Skin epidermis (tissue), 12 donors: ENCODE measurements at regions not wholly inside any gene's neighbourhood (a gene's known extent, or its start where the extent isn't known, plus 50 kb on each side); places are given as distances from the start of the nearest gene placed in this dataset.
"Not testable (repeated sequence)": the region's sequence is repeated elsewhere in the genome, so short reads cannot be mapped to it uniquely, and the experiment has no call there.

ENCODE experiments used
- H3K27ac ChIP-seq, 21 experiments: fragments of 200-600 bp; sonication (generic) in 11 of 21; one replicate each; pipeline ENCODE4 v1.5.0; 2020; ENCODE audit warnings: mild to moderate bottlenecking in 3 of 21, inconsistent platforms in 2 of 21, moderate library complexity in 2 of 21
- H3K4me3 ChIP-seq, 7 experiments: fragments of 200-600 bp; sonication (generic) in 2 of 7; one replicate each; pipeline ENCODE4 v1.5.0; 2020; ENCODE audit warnings: inconsistent platforms in 2 of 7, mild to moderate bottlenecking in 2 of 7, moderate library complexity in 1 of 7

DNA sequence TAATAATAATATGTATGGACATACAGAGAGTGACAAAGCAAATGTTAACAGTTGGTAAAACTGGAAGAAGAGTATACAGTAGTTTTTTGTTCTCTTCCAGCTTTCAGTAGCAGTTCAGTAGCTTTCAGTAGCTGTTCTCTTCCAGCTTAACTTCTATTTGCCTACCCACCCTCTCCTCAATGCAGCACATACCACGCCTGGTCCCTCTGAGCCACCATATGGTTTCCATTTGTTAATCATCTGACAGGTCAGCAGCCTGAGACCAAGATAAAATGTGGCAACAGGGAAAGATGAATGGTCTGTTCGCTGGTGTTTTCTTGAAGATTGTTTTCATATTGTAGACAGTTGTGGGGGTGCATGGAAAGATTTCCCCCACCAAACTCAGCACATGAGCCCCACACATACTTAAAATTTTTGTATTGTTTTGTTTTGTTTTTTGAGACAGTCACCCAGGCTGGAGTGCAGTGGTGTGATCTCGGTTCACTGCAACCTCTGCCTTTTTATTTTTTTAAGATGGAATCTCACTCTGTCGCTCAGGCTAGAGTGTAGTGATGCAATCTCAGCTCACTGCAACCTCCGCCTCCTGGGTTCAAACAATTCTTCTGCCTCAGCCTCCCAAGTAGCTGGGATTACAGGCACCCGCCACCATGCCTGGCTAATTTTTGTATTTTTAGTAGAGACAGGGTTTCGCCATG lies 56.8 kb downstream of the ATP6V0E2 start:
- not testable (repeated sequence) for H3K27ac ChIP-seq, H3K4me3 ChIP-seq

DNA sequence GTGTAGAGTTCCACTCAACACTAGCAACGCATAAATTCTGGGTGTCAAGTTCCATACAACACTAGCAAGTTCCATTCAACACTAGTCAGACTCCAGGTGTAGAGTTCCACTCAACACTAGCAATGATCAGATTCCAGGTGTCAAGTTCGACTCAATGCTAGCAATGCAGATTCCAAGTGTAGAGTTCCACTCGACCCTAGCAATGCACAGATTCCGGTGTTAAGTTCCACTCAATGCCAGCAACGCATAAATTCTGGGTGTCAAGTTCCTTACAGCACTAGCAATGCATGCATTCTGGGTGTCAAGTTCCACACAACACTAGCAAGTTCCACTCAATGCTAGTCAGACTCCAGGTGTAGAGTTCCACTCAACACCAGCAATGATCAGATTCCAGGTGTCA lies 60.0 kb downstream of the ATP6V0E2 start:
- not testable (repeated sequence) for H3K27ac ChIP-seq, H3K4me3 ChIP-seq

DNA sequence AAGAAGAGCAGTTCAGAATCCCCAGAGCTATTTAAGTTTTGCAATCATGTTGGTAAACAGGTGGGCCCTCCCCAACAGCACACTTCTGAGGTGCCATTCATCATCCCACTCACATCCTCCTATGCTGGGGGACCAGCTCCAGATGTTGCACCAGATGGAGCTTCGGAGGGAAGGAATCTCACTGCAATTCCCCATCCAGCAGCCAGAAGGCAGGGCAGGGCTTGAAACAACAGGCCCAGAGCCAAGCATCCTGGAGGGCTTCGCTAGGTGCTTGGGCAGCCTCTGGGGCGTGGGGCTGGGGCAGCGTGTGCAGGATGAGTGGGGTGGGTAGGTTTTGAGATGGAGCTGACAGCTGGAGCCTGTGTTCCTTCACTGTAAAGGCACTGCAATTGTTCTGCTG lies 73.6 kb downstream of the ATP6V0E2 start:
- not testable (repeated sequence) for H3K27ac ChIP-seq, H3K4me3 ChIP-seq

DNA sequence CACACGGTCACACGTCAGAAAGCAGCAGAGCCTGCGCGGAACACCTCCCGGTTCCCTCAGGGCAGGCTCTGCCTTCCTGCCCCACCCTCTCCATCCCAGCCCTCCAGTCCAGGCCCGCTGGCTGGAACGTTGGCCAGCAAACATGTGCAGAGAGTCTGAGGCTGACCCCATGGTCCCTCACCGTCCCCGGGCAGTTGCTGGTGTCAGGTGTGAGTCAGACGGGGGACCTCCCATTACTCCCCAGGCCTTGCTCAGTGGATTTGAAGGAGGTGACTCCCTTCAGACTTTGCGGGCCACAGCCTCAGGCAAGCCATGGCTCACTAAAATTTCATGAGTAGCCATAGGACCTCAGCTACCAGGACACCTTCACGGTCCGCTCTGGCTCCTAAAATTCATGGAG lies 74.7 kb downstream of the ATP6V0E2 start:
- not testable (repeated sequence) for H3K27ac ChIP-seq, H3K4me3 ChIP-seq

DNA sequence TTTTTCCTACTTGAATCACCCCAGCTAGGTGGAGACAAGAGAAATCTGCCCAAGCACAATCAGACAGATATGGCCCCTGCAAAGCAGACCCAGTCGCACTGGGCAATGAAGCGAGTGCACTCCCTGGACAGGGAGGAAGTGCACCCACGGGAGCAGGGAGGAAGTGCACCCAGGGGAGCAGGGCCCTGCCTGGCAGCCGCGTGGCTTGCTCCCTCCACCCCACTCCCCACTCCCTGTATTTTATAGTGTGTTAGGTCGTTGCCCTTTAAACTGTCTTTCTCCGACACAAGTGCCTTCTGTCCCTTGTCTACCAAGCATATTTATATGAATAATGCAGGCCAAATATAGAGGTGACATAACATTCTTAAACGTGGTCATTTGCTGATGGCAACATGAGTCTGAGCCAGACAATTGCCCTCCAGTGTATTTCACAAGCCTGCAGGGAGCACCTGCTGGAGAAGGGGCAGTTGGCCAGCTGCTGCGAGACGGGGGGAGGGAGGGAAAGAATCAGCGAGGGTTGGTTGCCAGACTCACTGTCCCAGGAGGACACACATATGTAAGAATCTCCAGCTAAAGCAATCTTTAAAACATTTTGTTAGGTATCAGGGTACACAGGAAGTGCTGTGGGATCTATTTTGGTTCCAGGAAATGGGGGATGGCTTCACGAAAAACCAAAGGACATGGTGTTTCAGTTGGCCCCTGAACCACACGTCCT lies 76.3 kb downstream of the ATP6V0E2 start:
- not testable (repeated sequence) for H3K4me3 ChIP-seq, H3K27ac ChIP-seq

DNA sequence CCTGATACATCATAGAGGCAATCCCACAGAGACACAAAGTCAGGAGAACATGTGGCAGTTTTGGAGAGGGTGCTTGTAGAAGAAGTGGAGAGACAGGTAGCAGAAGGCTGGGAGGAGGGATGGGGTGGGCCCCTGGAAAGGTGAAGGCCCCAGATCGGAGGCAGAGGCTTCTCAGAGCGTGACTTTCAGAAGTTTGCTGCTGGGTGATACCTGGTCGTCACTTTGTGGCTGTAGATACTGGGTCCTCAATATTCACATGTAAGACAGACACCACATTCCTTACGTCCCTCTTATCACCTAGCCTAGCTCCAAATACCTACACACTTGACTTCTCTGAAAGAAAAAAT lies 76.8 kb downstream of the ATP6V0E2 start:
- H3K4me3 ChIP-seq, H3K27ac ChIP-seq: not testable (repeated sequence)

DNA sequence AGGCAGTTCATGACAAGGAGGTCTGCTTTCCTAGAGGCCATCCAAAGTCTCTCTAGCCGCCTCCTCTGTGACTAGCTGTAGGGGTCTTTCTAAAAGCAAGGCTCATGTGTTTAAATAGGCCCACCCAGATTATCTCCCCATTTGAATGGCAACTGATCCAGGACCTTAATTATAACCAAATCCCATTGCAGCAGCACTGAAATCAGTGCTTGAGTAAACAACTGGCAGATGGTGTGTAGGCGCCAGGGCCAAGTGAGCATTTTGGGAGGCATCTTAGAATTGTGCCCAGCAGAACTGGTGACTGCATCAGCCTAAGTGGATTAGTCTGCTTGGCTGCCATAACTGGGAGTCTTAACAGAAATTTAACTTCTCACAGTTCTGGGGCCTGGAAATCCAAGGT lies 77.8 kb downstream of the ATP6V0E2 start:
- not testable (repeated sequence) for H3K27ac ChIP-seq, H3K4me3 ChIP-seq

DNA sequence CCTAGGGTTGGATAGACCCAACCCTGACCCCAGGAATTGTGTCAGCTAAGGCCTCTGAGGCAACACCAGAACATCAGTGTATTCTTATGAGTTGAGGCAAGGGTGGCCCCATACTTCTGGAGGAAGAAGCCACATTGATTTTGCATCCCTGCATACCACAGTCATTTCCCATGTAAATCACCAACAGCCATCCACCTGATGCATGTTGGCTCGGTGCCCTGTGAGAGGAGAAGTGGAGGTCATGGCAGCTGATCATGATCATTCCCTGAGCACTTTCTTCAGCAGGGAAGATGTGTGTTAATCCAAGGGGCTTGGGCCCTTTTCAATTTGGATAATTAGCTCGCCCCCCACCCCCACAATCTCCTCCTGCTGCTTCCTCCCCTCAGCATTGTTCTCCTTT lies 85.1 kb downstream of the ATP6V0E2 start:
- H3K4me3 ChIP-seq, H3K27ac ChIP-seq: not testable (repeated sequence)

DNA sequence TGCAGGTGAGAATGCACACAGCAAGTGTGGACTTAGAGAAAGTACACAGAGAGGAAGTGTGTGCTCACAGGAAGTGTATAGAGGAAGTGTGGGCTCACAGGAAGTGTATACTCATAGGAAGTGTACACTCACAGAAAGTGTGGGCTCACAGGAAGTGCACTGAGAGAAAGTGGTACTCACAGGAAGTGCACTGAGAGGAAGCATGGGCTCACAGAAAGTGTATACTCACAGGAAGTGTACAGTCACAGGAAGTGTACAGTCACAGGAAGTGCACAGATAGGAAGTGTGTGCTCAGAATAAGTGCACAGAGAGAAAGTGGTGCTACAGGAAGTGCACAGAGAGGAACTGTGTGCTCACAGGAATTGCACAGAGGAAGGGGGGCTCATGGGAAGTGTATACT lies 87.1 kb downstream of the ATP6V0E2 start:
- H3K4me3 ChIP-seq, H3K27ac ChIP-seq: not testable (repeated sequence)

DNA sequence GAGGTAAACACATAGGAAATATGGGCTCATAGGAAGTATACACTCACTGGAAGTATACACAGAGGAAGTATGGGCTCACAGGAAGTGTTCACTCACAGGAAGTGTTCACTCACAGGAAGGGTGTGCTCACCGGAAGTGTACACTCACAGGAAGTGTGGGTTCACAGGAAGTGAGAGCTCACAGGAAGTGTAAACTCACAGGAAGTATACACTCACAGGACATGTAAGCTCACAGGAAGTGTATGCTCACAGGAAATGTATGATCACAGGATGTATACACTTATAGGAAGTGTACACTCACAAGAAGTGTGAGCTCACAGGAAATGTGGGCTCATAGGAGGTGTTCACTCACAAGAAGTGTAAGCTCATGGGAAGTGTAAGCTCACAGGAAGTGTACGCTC lies 88.1 kb downstream of the ATP6V0E2 start:
- H3K27ac ChIP-seq = not testable (repeated sequence)

DNA sequence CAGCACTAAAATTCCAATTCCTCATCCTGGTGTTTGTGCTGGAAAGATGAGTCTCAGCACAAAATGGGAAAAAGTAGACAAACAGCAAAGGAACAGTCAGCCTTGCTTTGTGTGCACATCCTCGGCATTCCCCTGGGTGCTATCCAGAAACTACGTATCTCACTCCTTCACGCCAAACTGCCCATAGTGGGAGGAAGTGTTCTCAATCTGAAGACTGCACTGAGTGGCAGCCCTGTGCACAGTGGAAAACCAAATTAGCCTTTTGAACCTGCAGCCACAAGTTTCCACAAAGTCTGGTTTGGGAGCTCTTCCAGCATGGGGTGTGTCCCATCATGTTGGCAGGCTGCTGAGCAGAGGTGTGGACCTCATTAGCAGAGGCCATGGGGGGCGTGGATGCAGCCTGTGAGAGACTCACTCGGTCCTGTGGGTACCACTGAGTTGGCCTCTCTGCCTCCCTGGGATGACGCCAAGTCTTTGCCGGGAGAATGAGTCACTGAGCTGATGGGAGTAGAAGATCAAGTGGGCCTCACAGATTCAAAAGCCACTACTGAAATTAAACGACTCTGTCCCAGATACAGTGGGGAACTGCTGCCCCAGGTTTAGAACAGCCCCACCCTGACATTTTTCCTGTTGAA lies 89.0 kb downstream of the ATP6V0E2 start:
- H3K27ac ChIP-seq, H3K4me3 ChIP-seq: not testable (repeated sequence)

More for the DNA sequence above, 88.1 kb downstream of the ATP6V0E2 start:
- not testable (repeated sequence) for H3K4me3 ChIP-seq

DNA sequence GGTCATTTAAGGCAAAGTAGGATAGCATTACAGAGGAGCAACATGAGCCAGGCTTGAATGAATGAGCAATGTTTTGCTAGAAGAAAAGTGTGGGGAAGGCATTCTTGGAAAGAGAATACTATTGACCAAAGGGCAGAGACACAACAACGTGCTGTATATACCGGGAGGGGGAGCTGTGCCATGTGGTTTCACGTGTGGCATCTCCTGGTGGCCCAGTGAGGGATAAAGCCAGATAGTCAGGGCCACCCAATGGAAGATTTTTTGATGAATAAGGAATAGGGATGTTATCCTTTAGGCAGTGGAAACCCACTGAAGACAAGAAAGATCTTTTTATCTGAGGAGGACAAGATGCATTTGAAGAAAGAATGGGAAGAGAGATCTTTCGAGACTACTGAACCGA lies 90.2 kb downstream of the ATP6V0E2 start:
- H3K4me3 ChIP-seq, H3K27ac ChIP-seq: not testable (repeated sequence)

DNA sequence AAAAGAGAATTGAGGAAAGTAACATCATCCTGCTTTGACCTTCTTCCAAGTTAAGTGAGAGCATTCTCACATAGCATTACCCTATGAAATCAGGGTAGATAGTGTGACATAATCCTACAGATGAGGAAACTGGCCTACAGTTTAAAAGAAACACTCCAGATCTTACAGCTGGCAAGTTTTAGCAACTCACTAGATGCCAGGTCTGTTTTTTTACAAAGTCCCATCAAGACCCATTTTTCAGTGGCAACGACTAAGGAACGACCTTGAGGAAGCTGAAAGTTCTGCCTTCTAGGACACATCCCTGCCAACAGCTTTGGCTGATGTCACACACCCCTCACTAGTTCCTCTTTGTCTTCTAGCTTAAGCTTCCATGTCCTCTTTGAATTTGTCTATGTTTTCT lies 92.7 kb downstream of the ATP6V0E2 start:
- not testable (repeated sequence) for H3K4me3 ChIP-seq, H3K27ac ChIP-seq

DNA sequence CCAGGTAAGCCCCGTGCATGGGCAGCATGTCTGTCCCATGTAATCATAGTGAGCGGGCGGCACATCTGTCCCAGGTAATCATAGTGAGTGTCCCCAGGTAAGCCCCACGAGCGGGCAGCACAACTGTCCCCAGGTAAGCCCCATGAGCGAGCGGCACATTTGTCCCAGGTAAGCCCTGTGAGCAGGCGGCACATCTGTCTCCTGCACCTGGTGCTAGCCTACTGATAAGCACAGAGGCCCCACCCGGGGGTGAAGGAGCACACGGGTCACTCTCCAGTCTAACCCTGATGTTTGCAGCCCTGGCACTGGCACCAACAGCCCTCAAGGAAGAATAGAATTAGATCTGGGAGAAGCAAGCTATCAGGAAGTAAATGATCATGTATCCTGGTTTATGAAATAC lies 99.2 kb downstream of the ATP6V0E2 start:
- not testable (repeated sequence) for H3K4me3 ChIP-seq, H3K27ac ChIP-seq

DNA sequence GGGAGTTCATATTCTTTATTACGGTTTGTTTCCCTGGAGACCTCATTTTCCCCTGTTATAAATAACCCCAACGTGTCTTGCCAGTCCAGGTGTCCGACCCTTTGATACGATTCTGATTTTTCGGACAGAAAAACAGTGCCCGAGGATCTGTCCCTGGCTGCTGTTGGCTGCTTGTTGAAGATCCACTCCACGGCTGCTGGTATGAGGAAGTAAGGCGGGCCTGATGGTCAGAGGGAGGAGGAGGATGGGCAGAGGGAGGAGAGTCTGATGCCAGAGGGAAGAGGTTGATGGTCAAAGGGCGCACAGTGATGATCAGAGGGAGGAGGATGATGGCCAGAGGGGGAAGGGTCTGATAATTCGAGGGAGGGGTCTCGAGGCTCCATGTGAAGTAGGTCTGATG lies 99.9 kb downstream of the ATP6V0E2 start:
- not testable (repeated sequence) for H3K27ac ChIP-seq, H3K4me3 ChIP-seq

DNA sequence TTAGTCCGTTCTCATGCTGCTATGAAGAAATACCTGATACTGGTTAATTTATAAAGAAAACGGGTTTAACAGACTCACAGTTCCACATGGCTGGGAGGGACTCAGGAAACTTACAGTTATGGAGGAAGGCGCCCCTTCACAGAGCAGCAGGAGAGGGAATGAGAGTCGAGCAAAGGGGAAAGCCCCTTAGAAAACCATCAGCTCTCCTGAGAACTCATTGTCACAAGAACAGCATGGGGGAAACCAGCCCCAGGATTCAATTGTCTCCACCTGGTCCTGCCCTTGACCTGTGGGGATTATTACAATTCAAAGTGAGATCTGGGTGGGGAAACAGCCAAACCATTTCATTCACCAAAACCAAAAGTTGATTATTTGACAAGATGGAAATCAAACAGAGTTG lies 101.8 kb downstream of the ATP6V0E2 start:
- H3K27ac ChIP-seq, H3K4me3 ChIP-seq: not testable (repeated sequence)

DNA sequence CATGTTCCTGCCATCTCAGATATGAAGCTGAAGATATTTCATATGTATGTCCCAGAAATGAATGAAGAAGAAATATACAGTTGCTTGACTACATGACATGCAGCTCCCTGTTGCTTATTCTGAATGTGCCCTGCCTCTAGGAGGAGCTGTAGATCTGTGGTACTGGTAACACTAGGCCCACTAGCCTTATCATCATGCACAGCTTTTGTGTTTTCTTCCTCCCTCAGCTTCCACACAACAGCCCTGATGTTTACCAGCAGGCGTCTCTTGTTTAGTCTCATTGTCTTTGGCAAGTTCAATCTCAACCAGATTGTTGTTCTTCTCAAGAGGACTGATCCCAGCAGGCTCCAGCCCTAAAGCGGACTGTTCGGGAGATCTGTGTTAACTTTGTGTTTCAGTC lies 104.8 kb downstream of the ATP6V0E2 start:
- not testable (repeated sequence) for H3K4me3 ChIP-seq, H3K27ac ChIP-seq

DNA sequence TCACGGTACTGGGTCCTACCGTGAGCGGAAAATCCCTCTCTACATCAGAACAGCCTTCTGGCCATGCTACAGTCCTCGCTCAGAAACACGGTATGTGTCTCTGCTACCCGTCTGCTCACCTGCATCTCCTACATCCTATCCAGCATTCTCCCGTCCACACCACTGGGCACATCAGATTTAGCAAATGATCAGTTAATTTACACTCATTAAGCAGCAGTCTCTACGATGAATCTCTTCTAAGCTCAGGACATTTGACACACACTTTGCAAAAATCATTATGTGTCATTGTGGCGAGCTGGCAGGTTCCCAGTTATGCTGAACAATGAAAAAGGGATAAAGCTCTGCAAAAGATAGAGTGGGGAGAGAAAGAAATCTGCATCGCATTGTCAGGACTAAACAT lies 105.2 kb downstream of the ATP6V0E2 start:
- H3K27ac ChIP-seq, H3K4me3 ChIP-seq: not testable (repeated sequence)

DNA sequence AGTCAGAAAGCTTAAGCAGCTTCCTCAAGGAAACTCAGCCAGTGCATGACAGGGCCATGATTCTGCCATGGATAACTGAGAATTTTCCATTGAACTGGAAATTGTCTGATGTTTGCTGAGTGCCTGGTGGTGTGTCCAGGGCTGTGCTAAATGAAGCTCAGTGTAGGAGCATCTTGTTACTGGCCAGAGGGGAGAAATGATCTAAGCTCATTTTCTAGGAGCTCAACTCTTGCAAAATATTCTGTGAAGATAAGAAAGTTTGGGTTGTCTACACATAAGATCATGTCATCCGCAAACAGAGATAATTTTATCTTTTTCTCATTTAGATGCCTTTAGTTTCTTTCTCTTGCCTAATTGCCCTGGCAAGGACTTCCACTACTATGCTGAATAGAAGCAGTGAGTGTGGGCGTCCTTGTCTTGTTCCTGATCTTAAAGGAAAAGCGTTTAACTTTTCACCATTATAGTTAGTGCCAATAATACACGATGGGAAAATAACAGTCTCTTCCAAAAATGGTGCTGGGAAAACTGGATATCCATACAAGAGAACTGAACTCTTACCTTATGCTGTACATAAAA lies 108.9 kb downstream of the ATP6V0E2 start:
- H3K27ac ChIP-seq, H3K4me3 ChIP-seq: not testable (repeated sequence)

DNA sequence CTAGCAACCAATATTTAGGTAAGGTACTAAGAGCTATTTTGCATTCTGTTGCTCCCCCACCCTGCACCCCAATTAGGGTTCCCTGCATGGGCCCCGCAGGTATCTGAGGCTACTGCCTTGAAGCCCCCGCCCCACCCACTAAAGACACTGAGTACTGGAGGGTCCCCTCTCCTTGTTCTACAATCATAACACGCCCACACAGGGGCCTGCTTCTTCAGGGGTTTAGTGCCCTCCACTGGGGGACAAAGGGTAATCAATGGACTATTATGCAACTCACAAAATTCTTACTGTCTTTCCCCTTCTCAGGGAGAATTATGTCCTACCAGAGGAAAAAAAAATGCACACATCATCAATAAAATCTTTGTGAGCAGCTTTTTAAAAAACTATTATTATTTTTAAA lies 113.1 kb downstream of the ATP6V0E2 start:
- H3K27ac ChIP-seq, H3K4me3 ChIP-seq: not testable (repeated sequence)
